ENCODE measurements at regions not wholly inside any gene's neighbourhood (a gene's known extent, or its start where the extent isn't known, plus 50 kb on each side); places are given as distances from the start of the nearest gene placed in this dataset.
"Not testable (repeated sequence)": the region's sequence is repeated elsewhere in the genome, so short reads cannot be mapped to it uniquely, and the experiment has no call there.

DNA sequence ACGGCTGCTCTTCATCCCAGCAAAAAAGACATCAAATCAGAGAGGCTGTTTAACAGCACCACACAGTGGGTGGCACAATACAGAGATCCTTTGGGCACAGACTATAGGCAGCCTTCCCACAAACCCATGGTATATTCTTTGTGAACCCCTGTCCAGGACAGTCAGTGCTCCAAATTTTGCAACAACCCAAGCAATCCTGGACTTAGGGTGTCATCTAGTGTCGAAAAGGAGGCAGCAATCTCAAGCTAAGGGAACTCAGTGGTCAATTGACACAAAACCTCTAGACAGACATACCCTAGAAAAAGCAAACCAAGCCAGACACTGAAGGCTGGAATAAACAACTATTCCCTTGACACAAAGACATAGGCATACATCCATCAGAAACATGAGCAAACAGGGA is 137.4 kb downstream of the BMP15 start:
- H3K4me3 Mint-ChIP-seq: no peak overlapping the region
- intact Hi-C loops (cut with micrococcal nuclease): no loop called here
- H3K4me1 Mint-ChIP-seq (ENCODE audit: low read depth): no peaks in the 10 kb centered on the region
- no peaks in the 10 kb centered on the region for H3K27me3 Mint-ChIP-seq
- H3K9me3 Mint-ChIP-seq: no peaks in the 10 kb centered on the region
- no peak overlapping the region for H3K27ac Mint-ChIP-seq
- H3K36me3 Mint-ChIP-seq (ENCODE audit: low read depth): no peaks in the 10 kb centered on the region

DNA sequence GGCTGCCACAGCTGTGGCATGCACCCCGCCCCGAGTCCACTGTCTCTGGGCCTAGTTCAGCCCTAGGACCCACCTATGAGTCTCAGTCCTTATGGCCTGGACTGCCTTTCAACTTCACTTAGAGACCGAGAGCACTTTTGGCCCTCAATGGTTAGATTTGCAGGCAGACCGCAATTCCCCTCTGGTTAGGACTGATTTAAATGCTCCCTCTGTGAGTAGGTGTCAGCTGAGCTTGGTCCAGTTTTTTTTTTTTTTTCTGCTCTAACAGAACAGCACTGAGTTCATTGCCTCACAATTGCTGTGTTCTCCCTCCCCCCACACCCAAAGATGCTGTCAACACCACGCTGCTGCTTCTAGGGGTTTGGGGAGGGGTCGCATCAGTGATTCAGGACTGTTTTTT is 143.2 kb downstream of the BMP15 start:
- Mint-ChIP-seq H3K4me1 (ENCODE audit: low read depth) (no peaks in the 10 kb centered on the region), H3K27me3 (no peaks in the 10 kb centered on the region), H3K36me3 (ENCODE audit: low read depth) (no peaks in the 10 kb centered on the region), H3K9me3 (no peaks in the 10 kb centered on the region), H3K27ac (no peak overlapping the region), H3K4me3 (no peak overlapping the region)
- intact Hi-C loops (cut with micrococcal nuclease): no loop called here

DNA sequence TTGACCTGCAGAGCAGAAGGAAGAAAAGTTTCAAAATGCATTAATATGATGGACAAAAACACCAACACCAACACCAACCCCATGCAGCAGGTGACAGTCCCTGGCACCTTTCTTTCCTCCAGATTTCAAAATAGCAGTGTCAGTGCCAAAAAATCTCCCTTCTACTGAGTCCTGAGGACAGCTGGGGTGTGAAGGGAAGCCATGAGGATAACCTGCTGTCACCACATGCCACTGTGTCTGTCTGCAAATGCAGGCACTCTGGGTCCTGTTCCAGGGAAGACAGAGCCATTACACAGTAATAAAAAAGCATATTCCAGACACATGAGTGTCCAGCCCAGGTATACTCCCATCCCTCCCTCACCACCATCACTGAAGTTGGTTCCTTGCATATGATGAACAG is 187.5 kb downstream of the BMP15 start:
- Mint-ChIP-seq H3K4me3 (no peak overlapping the region), H3K9me3 (no peaks in the 10 kb centered on the region), H3K36me3 (ENCODE audit: low read depth) (no peaks in the 10 kb centered on the region), H3K27me3 (no peaks in the 10 kb centered on the region), H3K27ac (no peak overlapping the region), H3K4me1 (ENCODE audit: low read depth) (no peaks in the 10 kb centered on the region)
- intact Hi-C loops (cut with micrococcal nuclease): no loop called here

DNA sequence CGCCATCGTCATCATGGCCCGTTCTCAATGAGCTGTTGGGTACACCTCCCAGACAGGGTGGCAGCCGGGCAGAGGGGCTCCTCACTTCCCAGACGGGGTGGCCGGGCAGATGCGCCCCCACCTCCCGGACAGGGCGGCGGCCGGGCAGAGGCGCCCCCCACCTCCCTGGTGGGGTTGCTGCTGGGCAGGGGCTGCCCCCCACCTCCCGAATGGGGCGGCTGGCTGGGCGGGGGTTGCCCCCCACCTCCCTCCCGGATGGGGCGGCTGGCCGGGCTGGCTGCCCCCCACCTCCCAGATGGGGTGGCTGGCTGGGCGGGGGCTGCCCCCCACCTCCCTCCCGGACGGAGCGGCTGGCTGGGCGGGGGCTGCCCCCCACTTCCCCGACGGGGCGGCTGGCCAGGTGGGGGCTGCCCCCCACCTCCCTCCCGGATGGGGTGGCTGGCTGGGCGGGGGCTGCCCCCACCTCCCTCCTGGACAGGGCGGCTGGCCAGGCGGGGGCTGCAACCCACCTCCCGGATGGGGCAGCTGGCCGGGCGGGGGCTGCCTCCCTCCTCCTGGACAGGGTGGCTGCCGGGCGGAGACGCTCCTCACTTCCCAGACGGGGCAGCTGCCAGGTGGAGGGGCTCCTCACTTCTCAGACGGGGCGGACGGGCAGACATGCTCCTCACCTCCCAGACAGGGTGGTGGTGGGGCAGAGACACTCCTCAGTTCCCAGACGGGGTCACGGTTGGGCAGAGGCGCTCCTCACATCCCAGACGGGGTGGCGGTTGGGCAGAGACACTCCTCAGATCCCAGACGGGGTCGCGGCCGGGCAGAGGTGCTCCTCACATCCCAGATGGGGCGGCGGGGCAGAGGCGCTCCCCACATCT is 208.8 kb downstream of the BMP15 start:
- intact Hi-C loops (cut with micrococcal nuclease); H3K27ac Mint-ChIP-seq; H3K27me3 Mint-ChIP-seq; H3K9me3 Mint-ChIP-seq; H3K4me1 Mint-ChIP-seq (ENCODE audit: low read depth); H3K4me3 Mint-ChIP-seq; H3K36me3 Mint-ChIP-seq (ENCODE audit: low read depth): not testable (repeated sequence)

DNA sequence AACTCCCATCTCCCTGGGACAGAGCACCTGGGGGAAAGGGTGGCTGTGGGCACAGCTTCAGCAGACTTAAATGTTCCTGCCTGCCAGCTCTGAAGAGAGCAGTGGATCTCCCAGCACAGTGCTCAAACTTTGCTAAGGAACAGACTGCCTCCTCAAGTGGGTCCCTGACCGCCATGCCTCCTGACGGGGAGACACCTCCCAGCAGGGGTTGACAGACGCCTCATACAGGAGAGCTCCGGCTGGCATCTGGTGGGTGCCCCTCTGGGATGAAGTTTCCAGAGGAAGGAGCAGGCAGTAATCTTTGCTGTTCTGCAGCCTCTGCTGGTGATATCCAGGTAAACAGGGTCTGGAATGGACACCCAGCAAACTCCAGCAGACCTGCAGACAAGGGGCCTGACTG is 206.9 kb upstream of the NUDT10 start:
- H3K36me3 Mint-ChIP-seq (ENCODE audit: low read depth); H3K27ac Mint-ChIP-seq; H3K9me3 Mint-ChIP-seq; H3K4me1 Mint-ChIP-seq (ENCODE audit: low read depth); H3K4me3 Mint-ChIP-seq; H3K27me3 Mint-ChIP-seq; intact Hi-C loops (cut with micrococcal nuclease): not testable (repeated sequence)

DNA sequence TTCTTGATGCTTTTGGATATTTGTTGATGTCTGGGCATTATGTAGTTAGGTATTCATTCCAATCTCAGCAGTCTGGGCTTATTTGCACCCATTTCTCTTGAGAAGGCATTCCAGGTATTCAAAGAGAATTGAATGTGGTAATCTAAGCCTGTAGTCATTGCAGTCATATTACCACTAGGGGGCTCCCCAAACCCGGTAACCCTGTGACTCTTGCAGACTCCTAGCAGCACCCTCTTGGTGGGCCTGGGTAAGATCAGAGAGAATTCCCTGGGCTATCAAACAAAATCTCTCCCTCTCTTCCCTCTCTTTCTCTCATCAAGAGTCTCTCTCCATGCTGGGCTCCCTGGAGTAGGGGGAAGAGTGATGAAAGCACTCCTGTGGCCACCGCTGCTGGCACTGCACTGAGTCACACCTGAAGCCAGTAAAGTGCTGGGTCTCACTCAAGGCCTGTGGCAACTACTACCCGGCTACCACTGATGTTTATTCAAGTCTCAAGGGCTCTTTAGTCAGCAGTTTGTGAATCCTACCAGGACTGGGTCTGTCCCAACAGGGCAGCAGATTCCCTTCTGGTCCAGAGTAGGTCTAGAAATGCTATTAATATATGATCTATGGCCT is 187.7 kb upstream of the NUDT10 start:
- Mint-ChIP-seq H3K27me3 (peaks cover 2% of the 10 kb centered on the region), H3K9me3 (no peaks in the 10 kb centered on the region), H3K27ac (no peak overlapping the region), H3K4me1 (ENCODE audit: low read depth) (no peaks in the 10 kb centered on the region), H3K36me3 (ENCODE audit: low read depth) (no peaks in the 10 kb centered on the region), H3K4me3 (no peak overlapping the region)
- intact Hi-C loops (cut with micrococcal nuclease): no loop called here

DNA sequence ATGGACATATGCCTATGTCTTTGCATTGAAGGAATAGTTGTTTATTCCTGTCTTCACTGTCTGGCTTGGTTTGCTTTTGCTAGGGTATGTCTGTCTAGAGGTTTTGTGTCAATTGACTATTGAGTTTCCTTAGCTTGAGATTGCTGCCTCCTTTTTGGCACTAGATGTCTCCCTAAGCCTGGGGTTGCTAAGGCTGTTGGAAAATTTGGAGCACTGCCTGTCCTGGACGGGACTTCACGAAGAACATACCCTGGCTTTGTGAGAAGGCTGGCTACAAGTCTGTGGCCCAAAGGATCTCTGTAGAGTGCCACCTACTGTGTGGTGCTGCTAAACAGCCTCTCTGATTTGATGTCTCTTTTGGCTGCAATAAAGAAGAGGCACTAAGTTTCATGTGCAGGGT is 183.8 kb upstream of the NUDT10 start:
- H3K4me3 Mint-ChIP-seq: no peak overlapping the region

DNA sequence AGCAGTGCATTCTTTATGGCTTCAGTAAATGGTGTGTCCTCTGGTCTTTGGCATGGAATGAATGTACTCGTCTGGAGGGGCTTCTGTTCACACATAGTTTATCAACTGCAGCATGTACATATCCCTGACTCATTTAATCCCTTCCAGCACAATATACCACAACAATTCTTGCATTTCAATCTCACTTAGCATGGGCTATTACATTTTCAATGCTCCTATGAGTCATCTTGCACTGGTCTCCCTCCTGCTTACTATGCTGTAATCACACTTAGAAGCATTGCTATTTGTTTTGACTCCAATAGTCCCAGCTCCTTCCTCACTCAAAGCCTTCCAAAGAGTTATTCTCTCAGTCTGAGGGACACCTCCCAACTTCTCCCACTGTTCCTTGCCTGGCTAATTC is 180.9 kb upstream of the NUDT10 start:
- Mint-ChIP-seq H3K4me3 (no peak overlapping the region), H3K27me3 (no peaks in the 10 kb centered on the region), H3K4me1 (ENCODE audit: low read depth) (no peaks in the 10 kb centered on the region), H3K27ac (no peak overlapping the region), H3K36me3 (ENCODE audit: low read depth) (no peaks in the 10 kb centered on the region), H3K9me3 (no peaks in the 10 kb centered on the region)
- intact Hi-C loops (cut with micrococcal nuclease): no loop called here

More for the DNA sequence above, 183.8 kb upstream of the NUDT10 start:
- Mint-ChIP-seq H3K27me3 (no peaks in the 10 kb centered on the region), H3K36me3 (ENCODE audit: low read depth) (no peaks in the 10 kb centered on the region), H3K9me3 (no peaks in the 10 kb centered on the region), H3K27ac (no peak overlapping the region), H3K4me1 (ENCODE audit: low read depth) (no peaks in the 10 kb centered on the region)
- intact Hi-C loops (cut with micrococcal nuclease): no loop called here

DNA sequence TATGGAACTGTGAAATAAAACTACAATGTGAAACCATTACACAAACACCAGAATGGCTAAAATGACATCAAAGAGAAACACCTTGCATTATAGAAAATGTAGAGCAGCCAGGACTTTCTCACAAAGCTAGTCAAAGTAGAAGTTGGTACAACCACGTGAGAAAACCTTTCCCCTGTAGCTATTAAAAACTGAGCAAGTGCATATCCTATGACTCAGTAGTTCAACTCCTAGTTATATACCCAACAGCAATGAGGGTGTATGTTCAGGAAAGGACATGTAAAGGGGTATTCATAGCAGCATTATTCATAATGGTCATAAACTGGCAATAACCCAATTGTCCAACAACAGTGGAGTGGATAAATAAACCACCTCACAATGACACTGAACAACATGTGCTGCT is 177.5 kb upstream of the NUDT10 start:
- intact Hi-C loops (cut with micrococcal nuclease): no loop called here
- no peaks in the 10 kb centered on the region for H3K4me1 Mint-ChIP-seq (ENCODE audit: low read depth)
- no peaks in the 10 kb centered on the region for H3K36me3 Mint-ChIP-seq (ENCODE audit: low read depth)
- no peaks in the 10 kb centered on the region for H3K9me3 Mint-ChIP-seq
- H3K27ac Mint-ChIP-seq: no peak overlapping the region
- H3K27me3 Mint-ChIP-seq: no peaks in the 10 kb centered on the region
- H3K4me3 Mint-ChIP-seq: no peak overlapping the region

DNA sequence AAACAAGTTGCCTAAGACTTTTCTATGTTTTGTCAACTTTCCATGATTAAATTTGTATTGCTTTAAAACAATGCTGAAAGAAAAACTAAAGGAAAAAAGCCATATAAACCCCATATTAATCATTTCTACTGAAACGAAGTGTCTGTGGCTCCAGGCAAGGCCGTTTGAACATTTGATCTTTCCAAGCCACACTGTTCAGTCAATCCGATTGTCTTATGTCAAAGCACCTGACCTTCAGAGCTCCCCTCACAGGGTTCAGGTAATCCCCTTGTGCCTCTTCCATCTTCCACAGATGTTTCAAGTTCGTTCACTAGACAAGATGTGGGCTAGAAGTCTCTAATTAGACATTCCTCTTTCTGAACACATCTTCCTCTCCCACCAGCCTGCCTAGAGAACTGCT is 177.1 kb upstream of the NUDT10 start:
- Mint-ChIP-seq H3K36me3 (ENCODE audit: low read depth) (no peaks in the 10 kb centered on the region), H3K9me3 (no peaks in the 10 kb centered on the region), H3K4me1 (ENCODE audit: low read depth) (no peaks in the 10 kb centered on the region), H3K4me3 (no peak overlapping the region), H3K27ac (no peak overlapping the region), H3K27me3 (no peaks in the 10 kb centered on the region)
- intact Hi-C loops (cut with micrococcal nuclease): no loop called here

DNA sequence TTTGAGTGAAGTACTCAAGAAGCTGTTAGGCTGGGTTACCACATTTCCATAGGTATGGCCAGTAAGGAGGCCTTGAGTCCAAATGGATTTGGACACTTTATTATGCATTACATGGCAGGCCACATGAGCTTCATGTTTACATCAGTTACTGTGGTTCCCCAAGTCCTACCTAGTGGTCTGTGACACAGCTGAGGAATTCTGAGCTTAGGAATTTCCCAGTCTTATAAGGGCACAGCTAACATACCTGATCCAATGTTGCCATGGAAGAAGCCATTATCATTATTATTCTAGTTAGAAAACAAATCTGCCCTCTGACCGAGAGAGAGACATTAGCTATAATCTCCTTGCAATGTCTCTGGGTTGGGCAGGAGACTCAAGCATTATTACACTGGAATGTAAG is 174.4 kb upstream of the NUDT10 start:
- H3K4me1 Mint-ChIP-seq (ENCODE audit: low read depth): no peaks in the 10 kb centered on the region
- H3K36me3 Mint-ChIP-seq (ENCODE audit: low read depth): no peaks in the 10 kb centered on the region
- H3K27me3 Mint-ChIP-seq: no peaks in the 10 kb centered on the region
- intact Hi-C loops (cut with micrococcal nuclease): no loop called here
- H3K4me3 Mint-ChIP-seq: no peak overlapping the region
- no peaks in the 10 kb centered on the region for H3K9me3 Mint-ChIP-seq
- no peak overlapping the region for H3K27ac Mint-ChIP-seq

DNA sequence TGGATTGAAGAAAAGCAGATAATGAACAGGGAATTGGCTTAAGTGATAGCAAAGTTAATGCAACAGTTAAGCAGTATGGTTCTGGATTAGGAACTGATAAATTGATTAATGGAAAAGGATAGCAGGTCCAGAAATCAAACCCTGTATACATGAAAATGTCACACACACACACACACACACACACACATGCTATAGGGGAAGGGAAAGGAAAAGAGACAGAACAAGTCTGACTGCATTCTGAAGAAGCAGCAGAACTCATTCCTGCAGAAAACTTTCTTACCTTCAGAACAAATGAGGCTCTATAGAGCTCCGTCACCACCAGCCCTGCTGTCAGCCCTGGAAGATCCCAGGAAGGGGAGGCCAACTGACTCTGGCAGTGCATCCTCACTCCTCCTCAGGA is 173.2 kb upstream of the NUDT10 start:
- H3K4me1 Mint-ChIP-seq (ENCODE audit: low read depth); H3K36me3 Mint-ChIP-seq (ENCODE audit: low read depth); H3K4me3 Mint-ChIP-seq; H3K27ac Mint-ChIP-seq; intact Hi-C loops (cut with micrococcal nuclease); H3K9me3 Mint-ChIP-seq; H3K27me3 Mint-ChIP-seq: not testable (repeated sequence)

DNA sequence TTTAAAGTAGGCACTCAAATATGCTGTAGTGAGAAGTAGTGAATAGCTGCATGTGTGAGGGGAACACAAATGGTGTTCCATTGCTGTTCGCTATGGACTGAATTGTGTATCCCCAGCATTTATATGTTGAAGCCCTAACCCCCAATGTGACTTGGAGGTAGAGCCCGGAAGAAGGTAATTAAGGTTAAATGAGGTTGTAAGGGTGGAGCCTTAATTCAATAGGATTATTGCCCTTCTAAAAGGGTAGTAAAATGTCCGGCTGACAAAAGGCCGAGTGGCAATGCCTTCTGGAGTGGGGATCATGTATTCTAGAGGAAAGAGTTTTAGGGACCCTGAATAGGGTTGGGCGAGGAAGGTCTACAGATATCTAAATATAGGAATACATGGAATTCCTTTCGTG is 168.9 kb upstream of the NUDT10 start:
- Mint-ChIP-seq H3K4me3 (no peak overlapping the region), H3K4me1 (ENCODE audit: low read depth) (no peaks in the 10 kb centered on the region), H3K9me3 (no peaks in the 10 kb centered on the region), H3K27me3 (no peaks in the 10 kb centered on the region), H3K27ac (no peak overlapping the region), H3K36me3 (ENCODE audit: low read depth) (no peaks in the 10 kb centered on the region)
- intact Hi-C loops (cut with micrococcal nuclease): no loop called here

DNA sequence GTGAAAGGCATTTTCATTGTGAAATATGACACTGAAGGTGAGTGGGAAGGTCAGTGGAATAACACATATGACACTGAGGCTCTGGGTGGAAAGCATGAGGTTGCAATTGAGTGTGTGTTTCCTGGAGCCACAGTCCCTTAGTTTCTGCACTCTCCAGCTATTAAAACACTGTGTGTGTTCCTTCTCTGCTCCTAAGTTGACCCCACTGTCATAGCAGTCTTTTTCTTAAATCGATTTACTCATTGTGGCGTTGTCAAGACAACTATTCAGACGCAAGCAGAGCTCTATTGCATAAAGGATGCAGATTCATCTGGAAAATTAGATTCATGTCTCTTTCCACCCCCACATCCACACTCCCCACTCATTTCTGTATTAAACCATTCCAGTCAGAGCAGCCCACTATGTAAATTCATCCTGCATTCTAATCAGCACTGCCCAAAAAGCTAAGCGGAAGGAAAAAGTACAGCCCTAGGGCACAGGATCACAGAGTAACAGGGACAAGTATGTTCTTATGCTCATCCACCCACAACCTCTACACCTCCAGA is 154.2 kb upstream of the NUDT10 start:
- intact Hi-C loops (cut with micrococcal nuclease); H3K4me3 Mint-ChIP-seq; H3K36me3 Mint-ChIP-seq (ENCODE audit: low read depth); H3K9me3 Mint-ChIP-seq; H3K27ac Mint-ChIP-seq; H3K27me3 Mint-ChIP-seq; H3K4me1 Mint-ChIP-seq (ENCODE audit: low read depth): not testable (repeated sequence)

DNA sequence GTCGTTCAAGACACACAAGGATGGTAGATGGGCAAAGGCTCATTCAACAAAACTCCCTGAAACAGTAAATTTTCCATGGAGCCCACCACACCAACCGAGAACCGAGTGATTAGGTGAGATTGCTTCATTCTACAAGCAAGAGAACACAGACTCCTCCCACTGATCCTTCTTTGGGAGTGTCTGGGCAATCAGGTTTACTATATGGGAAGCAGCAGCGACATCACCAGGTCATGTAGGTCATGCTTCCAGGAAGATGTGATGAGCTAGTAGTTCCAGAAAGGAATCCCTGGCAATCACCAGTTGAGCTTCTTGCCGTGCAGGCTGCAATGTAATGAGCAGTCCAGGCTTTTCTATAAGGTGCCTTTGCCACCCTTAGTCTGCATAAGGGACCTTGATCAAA is 152.8 kb upstream of the NUDT10 start:
- H3K4me3 Mint-ChIP-seq; H3K27ac Mint-ChIP-seq; intact Hi-C loops (cut with micrococcal nuclease); H3K36me3 Mint-ChIP-seq (ENCODE audit: low read depth); H3K27me3 Mint-ChIP-seq; H3K9me3 Mint-ChIP-seq; H3K4me1 Mint-ChIP-seq (ENCODE audit: low read depth): not testable (repeated sequence)
